ENCODE measurements at regions not wholly inside any gene's neighbourhood (a gene's known extent, or its start where the extent isn't known, plus 50 kb on each side); places are given as distances from the start of the nearest gene placed in this dataset.

DNA sequence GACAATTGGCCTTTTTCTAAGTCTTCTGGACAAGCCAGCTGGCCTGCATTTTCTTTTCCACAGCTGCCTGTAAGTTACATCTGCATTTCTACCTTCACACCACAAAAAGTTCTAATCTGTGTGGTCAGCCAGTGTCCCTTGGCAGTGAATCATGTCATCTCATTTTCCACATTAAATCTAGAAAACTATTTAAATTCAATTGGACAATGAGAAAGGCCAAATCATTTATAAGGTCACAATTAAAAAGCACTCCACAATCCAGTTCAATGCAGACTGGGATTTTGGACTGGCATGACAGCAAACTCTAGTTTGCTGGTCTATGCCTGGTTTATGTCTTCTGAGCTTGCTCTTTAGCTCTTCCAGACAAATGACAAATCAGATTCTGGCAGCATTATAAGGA, 494.2 kb upstream of the SPHKAP start:
- no peak overlapping the region for H3K4me2 ChIP-seq (ENCODE audit: insufficient read depth, low read length, poor library complexity, severe bottlenecking)
- H3K27ac ChIP-seq (replicated peaks; ENCODE audit: low read length): no peak overlapping the region
- no peak overlapping the region for H3K9ac ChIP-seq (ENCODE audit: low read depth, low read length, poor library complexity)
- H3K27me3 ChIP-seq (ENCODE audit: control insufficient read depth in 3 of 3, insufficient read depth in 3 of 3, low read depth in 1 of 3, low read length in 3 of 3): no peaks in the 10 kb centered on the region
- H2BK15ac ChIP-seq (ENCODE audit: low read length): no peak overlapping the region
- no peak overlapping the region for H3K14ac ChIP-seq (ENCODE audit: low read length)
- H4K8ac ChIP-seq (ENCODE audit: low read depth, low read length): no peak overlapping the region
- H2BK12ac ChIP-seq (ENCODE audit: low read length): no peak overlapping the region
- no peak overlapping the region for H2BK120ac ChIP-seq (ENCODE audit: low read depth, low read length)
- H3K4ac ChIP-seq (ENCODE audit: low read length): no peak overlapping the region
- no peak overlapping the region for H3K23ac ChIP-seq (ENCODE audit: low read depth, low read length, poor library complexity)
- H3K18ac ChIP-seq (ENCODE audit: low read length): no peak overlapping the region
- DNase-seq (ENCODE audit: low spot score): no peak
- H3K4me1 ChIP-seq (ENCODE audit: control insufficient read depth in 2 of 2, insufficient read depth in 1 of 2, low read depth in 1 of 2, low read length in 2 of 2): no peaks in the 10 kb centered on the region
- H2AK5ac ChIP-seq (ENCODE audit: low read depth, low read length): no peak overlapping the region
- H3K4me3 ChIP-seq (ENCODE audit: low read length in 2 of 2): no peak overlapping the region
- no peak overlapping the region for H2BK5ac ChIP-seq (ENCODE audit: low read length)
- no peak overlapping the region for H4K91ac ChIP-seq (ENCODE audit: low read depth, low read length, poor library complexity)
- H2AFZ ChIP-seq (ENCODE audit: low read length): no peak overlapping the region
- H3K9me3 ChIP-seq (replicated peaks in 1 of 2; ENCODE audit: control insufficient read depth in 2 of 2, insufficient read depth in 1 of 2, low read depth in 1 of 2, low read length in 2 of 2): no peaks in the 10 kb centered on the region
- no peaks in the 10 kb centered on the region for H3K36me3 ChIP-seq (replicated peaks in 1 of 2; ENCODE audit: control insufficient read depth in 2 of 2, insufficient read depth in 2 of 2, low read length in 2 of 2)
- H3K79me1 ChIP-seq (ENCODE audit: low read depth, low read length): no peaks in the 10 kb centered on the region

DNA sequence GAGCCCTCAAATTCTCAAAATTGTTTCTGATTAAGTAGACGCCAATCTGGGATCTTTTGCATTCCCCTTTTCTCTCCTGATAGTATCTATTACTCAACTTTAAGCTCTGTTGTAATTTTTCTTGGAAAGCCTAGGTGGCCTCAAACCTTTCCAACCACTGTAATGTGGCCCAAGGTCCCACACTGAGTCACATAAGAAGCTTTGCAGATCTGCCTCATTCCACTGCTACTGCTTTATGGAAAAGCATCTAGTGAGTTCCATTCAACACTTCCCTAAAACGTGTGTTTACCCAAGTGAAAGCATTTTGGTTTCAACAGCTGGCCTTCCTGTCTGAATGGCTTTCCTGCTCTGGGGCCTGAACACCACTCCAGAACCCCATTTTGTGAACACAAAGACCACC, 493.6 kb upstream of the SPHKAP start:
- Histone ChIP-seq H2BK12ac (ENCODE audit: low read length) (no peak overlapping the region), H3K14ac (ENCODE audit: low read length) (no peak overlapping the region), H2BK15ac (ENCODE audit: low read length) (no peak overlapping the region), H2BK5ac (ENCODE audit: low read length) (no peak overlapping the region), H3K27me3 (ENCODE audit: control insufficient read depth in 3 of 3, insufficient read depth in 3 of 3, low read depth in 1 of 3, low read length in 3 of 3) (no peaks in the 10 kb centered on the region), H3K4me2 (ENCODE audit: insufficient read depth, low read length, poor library complexity, severe bottlenecking) (no peak overlapping the region), H3K23ac (ENCODE audit: low read depth, low read length, poor library complexity) (no peak overlapping the region), H4K8ac (ENCODE audit: low read depth, low read length) (no peak overlapping the region), H4K91ac (ENCODE audit: low read depth, low read length, poor library complexity) (no peak overlapping the region), H3K18ac (ENCODE audit: low read length) (no peak overlapping the region), H2AK5ac (ENCODE audit: low read depth, low read length) (no peak overlapping the region), H3K4me3 (ENCODE audit: low read length in 2 of 2) (no peak overlapping the region), H3K4me1 (ENCODE audit: control insufficient read depth in 2 of 2, insufficient read depth in 1 of 2, low read depth in 1 of 2, low read length in 2 of 2) (no peaks in the 10 kb centered on the region), H3K9ac (ENCODE audit: low read depth, low read length, poor library complexity) (no peak overlapping the region), H3K27ac (replicated peaks; ENCODE audit: low read length) (no peak overlapping the region), H3K4ac (ENCODE audit: low read length) (no peak overlapping the region), H3K36me3 (replicated peaks in 1 of 2; ENCODE audit: control insufficient read depth in 2 of 2, insufficient read depth in 2 of 2, low read length in 2 of 2) (no peaks in the 10 kb centered on the region), H2BK120ac (ENCODE audit: low read depth, low read length) (no peak overlapping the region), H3K9me3 (replicated peaks in 1 of 2; ENCODE audit: control insufficient read depth in 2 of 2, insufficient read depth in 1 of 2, low read depth in 1 of 2, low read length in 2 of 2) (no peaks in the 10 kb centered on the region), H3K79me1 (ENCODE audit: low read depth, low read length) (no peaks in the 10 kb centered on the region), H2AFZ (ENCODE audit: low read length) (no peak overlapping the region)
- WGBS, 2 donors (ENCODE audit: extremely low coverage in 2 of 2, insufficient read length in 2 of 2, insufficient replicate concordance in 1 of 2): no CpG with 5 or more reads among the region's 2 CpGs
- DNase-seq (ENCODE audit: low spot score): no peak

GRCh38 chr2:228673876-228674554, 492.5 kb upstream of the SPHKAP start:
- H3K9ac ChIP-seq (ENCODE audit: low read depth, low read length, poor library complexity): no peak overlapping the region
- no peaks in the 10 kb centered on the region for H3K9me3 ChIP-seq (replicated peaks in 1 of 2; ENCODE audit: control insufficient read depth in 2 of 2, insufficient read depth in 1 of 2, low read depth in 1 of 2, low read length in 2 of 2)
- H3K4me3 ChIP-seq (ENCODE audit: low read length in 2 of 2): no peak overlapping the region
- H2AK5ac ChIP-seq (ENCODE audit: low read depth, low read length): no peak overlapping the region
- H3K23ac ChIP-seq (ENCODE audit: low read depth, low read length, poor library complexity): no peak overlapping the region
- H3K4me2 ChIP-seq (ENCODE audit: insufficient read depth, low read length, poor library complexity, severe bottlenecking): no peak overlapping the region
- no CpG with 5 or more reads among the region's 3 CpGs for WGBS, 2 donors (ENCODE audit: extremely low coverage in 2 of 2, insufficient read length in 2 of 2, insufficient replicate concordance in 1 of 2)
- H2BK120ac ChIP-seq (ENCODE audit: low read depth, low read length): no peak overlapping the region
- no peak overlapping the region for H4K8ac ChIP-seq (ENCODE audit: low read depth, low read length)
- H3K4ac ChIP-seq (ENCODE audit: low read length): no peak overlapping the region
- no peak for DNase-seq (ENCODE audit: low spot score)
- no peak overlapping the region for H4K91ac ChIP-seq (ENCODE audit: low read depth, low read length, poor library complexity)
- H2BK15ac ChIP-seq (ENCODE audit: low read length): no peak overlapping the region
- no peaks in the 10 kb centered on the region for H3K27me3 ChIP-seq (ENCODE audit: control insufficient read depth in 3 of 3, insufficient read depth in 3 of 3, low read depth in 1 of 3, low read length in 3 of 3)
- no peak overlapping the region for H2AFZ ChIP-seq (ENCODE audit: low read length)
- H3K79me1 ChIP-seq (ENCODE audit: low read depth, low read length): no peaks in the 10 kb centered on the region
- no peak overlapping the region for H3K14ac ChIP-seq (ENCODE audit: low read length)
- H3K4me1 ChIP-seq (ENCODE audit: control insufficient read depth in 2 of 2, insufficient read depth in 1 of 2, low read depth in 1 of 2, low read length in 2 of 2): no peaks in the 10 kb centered on the region
- H3K36me3 ChIP-seq (replicated peaks in 1 of 2; ENCODE audit: control insufficient read depth in 2 of 2, insufficient read depth in 2 of 2, low read length in 2 of 2): no peaks in the 10 kb centered on the region
- H2BK5ac ChIP-seq (ENCODE audit: low read length): no peak overlapping the region
- no peak overlapping the region for H3K27ac ChIP-seq (replicated peaks; ENCODE audit: low read length)
- no peak overlapping the region for H2BK12ac ChIP-seq (ENCODE audit: low read length)
- H3K18ac ChIP-seq (ENCODE audit: low read length): no peak overlapping the region

DNA sequence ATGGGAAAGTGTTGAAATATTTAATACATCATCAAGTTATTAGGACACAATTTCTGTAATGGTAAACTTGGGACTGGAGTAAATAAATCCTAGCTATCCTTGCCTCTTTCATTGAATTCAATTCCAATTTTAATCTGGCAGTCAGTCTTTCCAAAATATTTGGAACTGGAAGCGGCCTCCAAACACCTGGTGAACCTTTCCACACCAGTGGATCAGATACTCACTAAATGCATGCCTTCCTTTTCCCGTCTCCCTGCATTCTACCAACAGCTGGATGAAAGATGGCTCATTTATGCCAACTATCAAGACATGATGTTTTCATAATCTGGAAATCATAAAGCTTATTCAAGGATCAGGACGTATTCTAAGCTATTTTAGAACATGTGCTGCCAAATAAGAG, 488.2 kb upstream of the SPHKAP start:
- Histone ChIP-seq H3K36me3 (replicated peaks in 1 of 2; ENCODE audit: control insufficient read depth in 2 of 2, insufficient read depth in 2 of 2, low read length in 2 of 2) (no peaks in the 10 kb centered on the region), H3K9ac (ENCODE audit: low read depth, low read length, poor library complexity) (no peak overlapping the region), H2BK5ac (ENCODE audit: low read length) (no peak overlapping the region), H2AFZ (ENCODE audit: low read length) (no peak overlapping the region), H2BK12ac (ENCODE audit: low read length) (no peak overlapping the region), H3K23ac (ENCODE audit: low read depth, low read length, poor library complexity) (no peak overlapping the region), H2BK120ac (ENCODE audit: low read depth, low read length) (no peak overlapping the region), H2BK15ac (ENCODE audit: low read length) (no peak overlapping the region), H3K27me3 (ENCODE audit: control insufficient read depth in 3 of 3, insufficient read depth in 3 of 3, low read depth in 1 of 3, low read length in 3 of 3) (no peaks in the 10 kb centered on the region), H3K9me3 (replicated peaks in 1 of 2; ENCODE audit: control insufficient read depth in 2 of 2, insufficient read depth in 1 of 2, low read depth in 1 of 2, low read length in 2 of 2) (no peaks in the 10 kb centered on the region), H3K4me2 (ENCODE audit: insufficient read depth, low read length, poor library complexity, severe bottlenecking) (no peak overlapping the region), H3K18ac (ENCODE audit: low read length) (no peak overlapping the region), H3K4ac (ENCODE audit: low read length) (no peak overlapping the region), H3K14ac (ENCODE audit: low read length) (no peak overlapping the region), H4K91ac (ENCODE audit: low read depth, low read length, poor library complexity) (no peak overlapping the region), H3K27ac (replicated peaks; ENCODE audit: low read length) (no peak overlapping the region), H3K4me3 (ENCODE audit: low read length in 2 of 2) (no peak overlapping the region), H3K4me1 (ENCODE audit: control insufficient read depth in 2 of 2, insufficient read depth in 1 of 2, low read depth in 1 of 2, low read length in 2 of 2) (no peaks in the 10 kb centered on the region), H2AK5ac (ENCODE audit: low read depth, low read length) (no peak overlapping the region), H3K79me1 (ENCODE audit: low read depth, low read length) (no peaks in the 10 kb centered on the region), H4K8ac (ENCODE audit: low read depth, low read length) (no peak overlapping the region)
- no peak for DNase-seq (ENCODE audit: low spot score)
- WGBS, 2 donors (ENCODE audit: extremely low coverage in 2 of 2, insufficient read length in 2 of 2, insufficient replicate concordance in 1 of 2): no CpG with 5 or more reads among the region's 3 CpGs

All from neuronal stem cell (in vitro differentiated cells).